ENCODE measurements at regions not wholly inside any gene's neighbourhood (a gene's known extent, or its start where the extent isn't known, plus 50 kb on each side); places are given as distances from the start of the nearest gene placed in this dataset.

GRCh38 chr4:24672880-24673279, 88.5 kb upstream of the DHX15 start:
- TF ChIP-seq, protein P1, sequence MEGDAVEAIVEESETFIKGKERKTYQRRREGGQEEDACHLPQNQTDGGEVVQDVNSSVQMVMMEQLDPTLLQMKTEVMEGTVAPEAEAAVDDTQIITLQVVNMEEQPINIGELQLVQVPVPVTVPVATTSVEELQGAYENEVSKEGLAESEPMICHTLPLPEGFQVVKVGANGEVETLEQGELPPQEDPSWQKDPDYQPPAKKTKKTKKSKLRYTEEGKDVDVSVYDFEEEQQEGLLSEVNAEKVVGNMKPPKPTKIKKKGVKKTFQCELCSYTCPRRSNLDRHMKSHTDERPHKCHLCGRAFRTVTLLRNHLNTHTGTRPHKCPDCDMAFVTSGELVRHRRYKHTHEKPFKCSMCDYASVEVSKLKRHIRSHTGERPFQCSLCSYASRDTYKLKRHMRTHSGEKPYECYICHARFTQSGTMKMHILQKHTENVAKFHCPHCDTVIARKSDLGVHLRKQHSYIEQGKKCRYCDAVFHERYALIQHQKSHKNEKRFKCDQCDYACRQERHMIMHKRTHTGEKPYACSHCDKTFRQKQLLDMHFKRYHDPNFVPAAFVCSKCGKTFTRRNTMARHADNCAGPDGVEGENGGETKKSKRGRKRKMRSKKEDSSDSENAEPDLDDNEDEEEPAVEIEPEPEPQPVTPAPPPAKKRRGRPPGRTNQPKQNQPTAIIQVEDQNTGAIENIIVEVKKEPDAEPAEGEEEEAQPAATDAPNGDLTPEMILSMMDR (IDR thresholded peaks at IDR 0.05), result no peak
- TF ChIP-seq POLR2A (IDR thresholded peaks at IDR 0.05) (no peak), POLR2AphosphoS5 (IDR thresholded peaks at IDR 0.05) (no peak), EP300 (IDR thresholded peaks at IDR 0.05) (no peak)
